Stomach (tissue), 4 donors: ENCODE measurements at regions not wholly inside any gene's neighbourhood (a gene's known extent, or its start where the extent isn't known, plus 50 kb on each side); places are given as distances from the start of the nearest gene placed in this dataset.

Experiments
- POLR2A ChIP-seq, 4 donors: fragments of 450-650 bp; IDR thresholded peaks; one replicate each; pipeline ENCODE4 v1.6.1; 2016; ENCODE audit warnings: antibody characterized with exemption in 4 of 4, control low read depth in 2 of 4, mild to moderate bottlenecking in 1 of 4, moderate library complexity in 1 of 4
- POLR2AphosphoS5 ChIP-seq, 3 donors: sonication (generic); formaldehyde crosslinking; IDR thresholded peaks; one replicate each; pipeline ENCODE4 v1.6.1; 2016; ENCODE audit warnings: antibody characterized with exemption in 3 of 3
- TF ChIP-seq, protein P1 (sequence below), 7 experiments: fragments of 450-650 bp in 4 of 7; fragments of 200-600 bp in 3 of 7; sonication (generic) in 3 of 7; IDR thresholded peaks; one replicate each; pipeline ENCODE4 v1.5.1; 2016 to 2019; ENCODE audit warnings: antibody characterized with exemption in 7 of 7, control low read depth in 2 of 7, mild to moderate bottlenecking in 1 of 7

- TF ChIP-seq, protein P1, sequence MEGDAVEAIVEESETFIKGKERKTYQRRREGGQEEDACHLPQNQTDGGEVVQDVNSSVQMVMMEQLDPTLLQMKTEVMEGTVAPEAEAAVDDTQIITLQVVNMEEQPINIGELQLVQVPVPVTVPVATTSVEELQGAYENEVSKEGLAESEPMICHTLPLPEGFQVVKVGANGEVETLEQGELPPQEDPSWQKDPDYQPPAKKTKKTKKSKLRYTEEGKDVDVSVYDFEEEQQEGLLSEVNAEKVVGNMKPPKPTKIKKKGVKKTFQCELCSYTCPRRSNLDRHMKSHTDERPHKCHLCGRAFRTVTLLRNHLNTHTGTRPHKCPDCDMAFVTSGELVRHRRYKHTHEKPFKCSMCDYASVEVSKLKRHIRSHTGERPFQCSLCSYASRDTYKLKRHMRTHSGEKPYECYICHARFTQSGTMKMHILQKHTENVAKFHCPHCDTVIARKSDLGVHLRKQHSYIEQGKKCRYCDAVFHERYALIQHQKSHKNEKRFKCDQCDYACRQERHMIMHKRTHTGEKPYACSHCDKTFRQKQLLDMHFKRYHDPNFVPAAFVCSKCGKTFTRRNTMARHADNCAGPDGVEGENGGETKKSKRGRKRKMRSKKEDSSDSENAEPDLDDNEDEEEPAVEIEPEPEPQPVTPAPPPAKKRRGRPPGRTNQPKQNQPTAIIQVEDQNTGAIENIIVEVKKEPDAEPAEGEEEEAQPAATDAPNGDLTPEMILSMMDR (IDR thresholded peaks at IDR 0.05) = no peak
- TF ChIP-seq POLR2AphosphoS5 (IDR thresholded peaks at IDR 0.05) (no peak), POLR2A (IDR thresholded peaks at IDR 0.05) (no peak)
Observed at GRCh38 chr4:107349732-107350131, 313.6 kb upstream of the DKK2 start.
